ENCODE measurements at regions not wholly inside any gene's neighbourhood (a gene's known extent, or its start where the extent isn't known, plus 50 kb on each side); places are given as distances from the start of the nearest gene placed in this dataset.

- intact Hi-C loops (cut with DNase I, micrococcal nuclease), result no loop called here
- DNase-seq, result no peak
- no peak for ATAC-seq
Measured at GRCh38 chr13:31081316-31081715, 80.4 kb downstream of the HSPH1 start.

- intact Hi-C loops (cut with DNase I, micrococcal nuclease), result no loop called here
- DNase-seq (no peak), ATAC-seq (no peak)
Measured at GRCh38 chr13:31074756-31075155, 86.9 kb downstream of the HSPH1 start.

- intact Hi-C loops (cut with DNase I, micrococcal nuclease), result no loop called here
- no peak for DNase-seq
- ATAC-seq, result peak; percentile 50
Measured at GRCh38 chr13:31073859-31074718, 87.6 kb downstream of the HSPH1 start.

GRCh38 chr13:31072041-31072440, 89.7 kb downstream of the HSPH1 start:
- no peak for ATAC-seq

GRCh38 chr13:31069808-31070534, 91.7 kb downstream of the HSPH1 start:
- ATAC-seq (no peak), DNase-seq (no peak)
- intact Hi-C loops (cut with DNase I, micrococcal nuclease), result no loop called here

More at GRCh38 chr13:31072041-31072440, 89.7 kb downstream of the HSPH1 start:
- DNase-seq, result no peak
- intact Hi-C loops (cut with DNase I, micrococcal nuclease), result no loop called here

- intact Hi-C loops (cut with DNase I, micrococcal nuclease), result no loop called here
- DNase-seq, result no peak
- no peak for ATAC-seq
Measured at GRCh38 chr13:31068119-31068423, 93.6 kb downstream of the HSPH1 start.

GRCh38 chr13:31067416-31068118, 94.1 kb downstream of the HSPH1 start:
- ATAC-seq, result no peak
- DNase-seq, result no peak
- intact Hi-C loops (cut with DNase I, micrococcal nuclease), result no loop called here

- intact Hi-C loops (cut with DNase I, micrococcal nuclease), result no loop called here
- DNase-seq (no peak), ATAC-seq (no peak)
Measured at GRCh38 chr13:31064636-31065035, 97.1 kb downstream of the HSPH1 start.

- intact Hi-C loops (cut with DNase I, micrococcal nuclease), result no loop called here
- ATAC-seq (no peak), DNase-seq (no peak)
Measured at GRCh38 chr13:31063772-31064171, 97.9 kb downstream of the HSPH1 start.

GRCh38 chr13:31060655-31061054, 101.0 kb downstream of the HSPH1 start:
- no peak for ATAC-seq
- intact Hi-C loops (cut with DNase I, micrococcal nuclease), result no loop called here

GRCh38 chr13:31060220-31060619, 101.5 kb downstream of the HSPH1 start:
- no peak for DNase-seq
- intact Hi-C loops (cut with DNase I, micrococcal nuclease), result no loop called here
- no peak for ATAC-seq

More at GRCh38 chr13:31060655-31061054, 101.0 kb downstream of the HSPH1 start:
- no peak for DNase-seq

- intact Hi-C loops (cut with DNase I, micrococcal nuclease), result no loop called here
- DNase-seq, result no peak
- ATAC-seq, result no peak
Measured at GRCh38 chr13:31057403-31058033, 104.2 kb downstream of the HSPH1 start.

- ATAC-seq, result no peak
- no peak for DNase-seq
- intact Hi-C loops (cut with DNase I, micrococcal nuclease), result no loop called here
Measured at GRCh38 chr13:31056644-31057271, 104.9 kb downstream of the HSPH1 start.

- no peak for DNase-seq
- ATAC-seq, result no peak
- intact Hi-C loops (cut with DNase I, micrococcal nuclease), result no loop called here
Measured at GRCh38 chr13:31055589-31055988, 106.1 kb downstream of the HSPH1 start.

- intact Hi-C loops (cut with DNase I, micrococcal nuclease), result no loop called here
- no peak for DNase-seq
- ATAC-seq, result no peak
Measured at GRCh38 chr13:31054632-31055031, 107.1 kb downstream of the HSPH1 start.

- intact Hi-C loops (cut with DNase I, micrococcal nuclease), result no loop called here
- DNase-seq (no peak), ATAC-seq (no peak)
Measured at GRCh38 chr13:31053896-31054295, 107.8 kb downstream of the HSPH1 start.

GRCh38 chr13:31053091-31053490, 108.6 kb downstream of the HSPH1 start:
- DNase-seq (no peak), ATAC-seq (no peak)
- intact Hi-C loops (cut with DNase I, micrococcal nuclease), result no loop called here

- intact Hi-C loops (cut with DNase I, micrococcal nuclease), result no loop called here
- DNase-seq (no peak), ATAC-seq (no peak)
Measured at GRCh38 chr13:31052478-31052877, 109.2 kb downstream of the HSPH1 start.

- intact Hi-C loops (cut with DNase I, micrococcal nuclease), result no loop called here
- ATAC-seq, result no peak
- DNase-seq, result no peak
Measured at GRCh38 chr13:31051999-31052398, 109.7 kb downstream of the HSPH1 start.

All from left colon (tissue), 2 donors.